ENCODE measurements at regions not wholly inside any gene's neighbourhood (a gene's known extent, or its start where the extent isn't known, plus 50 kb on each side); places are given as distances from the start of the nearest gene placed in this dataset.

- Mint-ChIP-seq H3K4me1 (ENCODE audit: low read depth) (no peaks in the 10 kb centered on the region), H3K36me3 (ENCODE audit: low read depth) (no peaks in the 10 kb centered on the region), H3K4me3 (no peak overlapping the region), H3K9me3 (no peaks in the 10 kb centered on the region), H3K27me3 (no peaks in the 10 kb centered on the region), H3K27ac (no peak overlapping the region)
- H3K27ac ChIP-seq (ENCODE audit: low read depth in 1 of 2, low read length in 2 of 2): no peak overlapping the region
- DNase-seq (no peak), ATAC-seq (ENCODE audit: poor library complexity) (no peak)
- H3K9me3 ChIP-seq (ENCODE audit: control insufficient read depth in 1 of 2, insufficient read depth in 1 of 2, low read length in 2 of 2): peaks cover 0 to 9% of the 10 kb centered on the region in 2 experiments
- ChIA-PET POLR2A (no interaction called here), CTCF (no interaction called here)
- intact Hi-C loops (cut with DNase I, micrococcal nuclease): no loop called here
- no peak overlapping the region for H3K4me3 ChIP-seq (ENCODE audit: low read length)
- no peaks in the 10 kb centered on the region for H3K27me3 ChIP-seq (ENCODE audit: control insufficient read depth in 1 of 2, insufficient read depth in 2 of 2, low read length in 2 of 2)
- H3K36me3 ChIP-seq (ENCODE audit: insufficient read depth, low read length): no peaks in the 10 kb centered on the region
- H3K4me1 ChIP-seq (ENCODE audit: insufficient read depth, low read length): no peaks in the 10 kb centered on the region
- TF ChIP-seq CTCF (IDR thresholded peaks at IDR 0.05): no peak
These were observed 243.6 kb upstream of the ZWINT start for GRCh38 chr10:56604624-56605023.

GRCh38 chr10:56599201-56599600, 238.1 kb upstream of the ZWINT start:
- no peak for TF ChIP-seq CTCF (IDR thresholded peaks at IDR 0.05)
- no peaks in the 10 kb centered on the region for H3K27me3 Mint-ChIP-seq
- Histone ChIP-seq H3K27me3 (ENCODE audit: control insufficient read depth in 1 of 2, insufficient read depth in 2 of 2, low read length in 2 of 2) (no peaks in the 10 kb centered on the region), H3K4me1 (ENCODE audit: insufficient read depth, low read length) (no peaks in the 10 kb centered on the region), H3K27ac (ENCODE audit: low read depth in 1 of 2, low read length in 2 of 2) (no peak overlapping the region), H3K4me3 (ENCODE audit: low read length) (no peak overlapping the region), H3K36me3 (ENCODE audit: insufficient read depth, low read length) (no peaks in the 10 kb centered on the region), H3K9me3 (ENCODE audit: control insufficient read depth in 1 of 2, insufficient read depth in 1 of 2, low read length in 2 of 2) (peaks cover 0 to 6% of the 10 kb centered on the region in 2 experiments)
- no peak overlapping the region for H3K4me3 Mint-ChIP-seq
- no peaks in the 10 kb centered on the region for H3K36me3 Mint-ChIP-seq (ENCODE audit: low read depth)
- CTCF ChIA-PET: no interaction called here
- ATAC-seq (ENCODE audit: poor library complexity) (no peak), DNase-seq (no peak)
- peaks cover 3% of the 10 kb centered on the region for H3K9me3 Mint-ChIP-seq
- POLR2A ChIA-PET: no interaction called here
- H3K27ac Mint-ChIP-seq: no peak overlapping the region
- intact Hi-C loops (cut with DNase I, micrococcal nuclease): no loop called here
- no peaks in the 10 kb centered on the region for H3K4me1 Mint-ChIP-seq (ENCODE audit: low read depth)

GRCh38 chr10:56596257-56596656, 235.2 kb upstream of the ZWINT start:
- Histone ChIP-seq H3K36me3 (ENCODE audit: insufficient read depth, low read length) (no peaks in the 10 kb centered on the region), H3K27ac (ENCODE audit: low read depth in 1 of 2, low read length in 2 of 2) (no peak overlapping the region), H3K4me1 (ENCODE audit: insufficient read depth, low read length) (no peaks in the 10 kb centered on the region), H3K27me3 (ENCODE audit: control insufficient read depth in 1 of 2, insufficient read depth in 2 of 2, low read length in 2 of 2) (no peaks in the 10 kb centered on the region), H3K9me3 (ENCODE audit: control insufficient read depth in 1 of 2, insufficient read depth in 1 of 2, low read length in 2 of 2) (peaks cover 0 to 6% of the 10 kb centered on the region in 2 experiments), H3K4me3 (ENCODE audit: low read length) (no peak overlapping the region)
- intact Hi-C loops (cut with DNase I, micrococcal nuclease): no loop called here
- no peak overlapping the region for H3K4me3 Mint-ChIP-seq
- ChIA-PET POLR2A (no interaction called here), CTCF (no interaction called here)
- H3K9me3 Mint-ChIP-seq: peaks cover 11% of the 10 kb centered on the region
- ATAC-seq (ENCODE audit: poor library complexity) (no peak), DNase-seq (no peak)
- no peaks in the 10 kb centered on the region for H3K36me3 Mint-ChIP-seq (ENCODE audit: low read depth)
- no peak for TF ChIP-seq CTCF (IDR thresholded peaks at IDR 0.05)
- H3K27ac Mint-ChIP-seq: no peak overlapping the region
- no peaks in the 10 kb centered on the region for H3K4me1 Mint-ChIP-seq (ENCODE audit: low read depth)
- H3K27me3 Mint-ChIP-seq: no peaks in the 10 kb centered on the region

Data from CD4-positive, alpha-beta T cell (primary cell).